GM21619 (cell line): ENCODE measurements at regions not wholly inside any gene's neighbourhood (a gene's known extent, or its start where the extent isn't known, plus 50 kb on each side); places are given as distances from the start of the nearest gene placed in this dataset.

Experiments used
- ATAC-seq: cut with Tn5 transposase; IDR thresholded peaks from one replicate; pipeline ENCODE4 v1.9.1; 2021; ENCODE audit not compliant: unreplicated experiment

GRCh38 chr5:141778683-141779082, 96.7 kb upstream of the ARAP3 start:
- ATAC-seq, result no peak

GRCh38 chr5:141778206-141778605, 96.2 kb upstream of the ARAP3 start:
- no peak for ATAC-seq

- ATAC-seq, result no peak
Measured at GRCh38 chr5:141777711-141778110, 95.7 kb upstream of the ARAP3 start.

- ATAC-seq, result no peak
Measured at GRCh38 chr5:141777130-141777529, 95.1 kb upstream of the ARAP3 start.

GRCh38 chr5:141773779-141774562, 91.9 kb upstream of the ARAP3 start:
- no peak for ATAC-seq

GRCh38 chr5:141772281-141772680, 90.3 kb upstream of the ARAP3 start:
- no peak for ATAC-seq

- ATAC-seq, result no peak
Measured at GRCh38 chr5:141771562-141771961, 89.5 kb upstream of the ARAP3 start.

- ATAC-seq, result no peak
Measured at GRCh38 chr5:141771031-141771430, 89.0 kb upstream of the ARAP3 start.

GRCh38 chr5:141769671-141770070, 87.6 kb upstream of the ARAP3 start:
- no peak for ATAC-seq

- ATAC-seq, result no peak
Measured at GRCh38 chr5:141767671-141768070, 85.6 kb upstream of the ARAP3 start.

GRCh38 chr5:141765896-141766551, 84.0 kb upstream of the ARAP3 start:
- ATAC-seq, result no peak

- ATAC-seq, result no peak
Measured at GRCh38 chr5:141763541-141763940, 81.5 kb upstream of the ARAP3 start.

GRCh38 chr5:141762790-141763368, 80.8 kb upstream of the ARAP3 start:
- ATAC-seq, result peak; percentile 56

GRCh38 chr5:141762316-141762715, 80.3 kb upstream of the ARAP3 start:
- ATAC-seq, result no peak

GRCh38 chr5:141760753-141761152, 78.7 kb upstream of the ARAP3 start:
- no peak for ATAC-seq

GRCh38 chr5:141760193-141760592, 78.2 kb upstream of the ARAP3 start:
- no peak for ATAC-seq

- no peak for ATAC-seq
Measured at GRCh38 chr5:141758310-141758998, 76.4 kb upstream of the ARAP3 start.

- ATAC-seq, result no peak
Measured at GRCh38 chr5:141757402-141757801, 75.4 kb upstream of the ARAP3 start.

- ATAC-seq, result no peak
Measured at GRCh38 chr5:141756196-141756595, 74.2 kb upstream of the ARAP3 start.

- no peak for ATAC-seq
Measured at GRCh38 chr5:141753971-141754713, 72.1 kb upstream of the ARAP3 start.
